H9 (cell line): ENCODE measurements at regions not wholly inside any gene's neighbourhood (a gene's known extent, or its start where the extent isn't known, plus 50 kb on each side); places are given as distances from the start of the nearest gene placed in this dataset.

ENCODE experiments used
- DNase-seq: peaks from one replicate; pipeline ENCODE4 v3.0.0-alpha.2; 2017
- H2AFZ ChIP-seq: one replicate; pipeline ENCODE4 v1.6.1; 2013; ENCODE audit warnings: mild to moderate bottlenecking, low read length, control low read depth, moderate library complexity
- H2AK5ac ChIP-seq: 2 replicates; pipeline ENCODE4 v1.6.1; 2013; ENCODE audit warnings: low read length, control low read depth, mixed read lengths; ENCODE audit not compliant: insufficient read length
- H2BK120ac ChIP-seq: one replicate; pipeline ENCODE4 v1.6.1; 2013; ENCODE audit warnings: low read depth, mild to moderate bottlenecking, low read length, control low read depth, inconsistent platforms; ENCODE audit not compliant: poor library complexity, severe bottlenecking
- H2BK12ac ChIP-seq: 2 replicates; pipeline ENCODE4 v1.6.1; 2013; ENCODE audit warnings: low read length, control low read depth, mixed read lengths, low read depth; ENCODE audit not compliant: insufficient read length
- H2BK15ac ChIP-seq: 2 replicates; pipeline ENCODE4 v1.6.1; 2013; ENCODE audit warnings: low read depth, low read length, control low read depth
- H2BK20ac ChIP-seq: one replicate; pipeline ENCODE4 v1.6.1; 2013; ENCODE audit warnings: low read depth, mild to moderate bottlenecking, low read length, control low read depth, inconsistent platforms; ENCODE audit not compliant: poor library complexity, severe bottlenecking
- H2BK5ac ChIP-seq: 2 replicates; pipeline ENCODE4 v1.6.1; 2013; ENCODE audit warnings: low read length, control low read depth, mixed read lengths; ENCODE audit not compliant: insufficient read length
- H3K14ac ChIP-seq: 2 replicates; pipeline ENCODE4 v1.6.1; 2013; ENCODE audit warnings: low read length, control low read depth; ENCODE audit not compliant: insufficient read depth
- H3K18ac ChIP-seq: 2 replicates; pipeline ENCODE4 v1.6.1; 2013; ENCODE audit warnings: low read depth, mild to moderate bottlenecking, mixed read lengths, low read length, control low read depth; ENCODE audit not compliant: insufficient read length
- H3K23ac ChIP-seq: 2 replicates; pipeline ENCODE4 v1.6.1; 2013; ENCODE audit warnings: low read length, control low read depth, mixed read lengths, low read depth; ENCODE audit not compliant: insufficient read length
- H3K23me2 ChIP-seq: 2 replicates; pipeline ENCODE4 v1.6.1; 2013; ENCODE audit warnings: low read depth, mild to moderate bottlenecking, mixed read lengths, low read length, control low read depth; ENCODE audit not compliant: insufficient read length, poor library complexity, severe bottlenecking
- H3K27ac ChIP-seq: 2 replicates; pipeline ENCODE4 v1.5.1; 2013; ENCODE audit warnings: low read length, control low read depth, mixed read lengths, low read depth; ENCODE audit not compliant: insufficient read length
- H3K27me3 ChIP-seq: 2 replicates; pipeline ENCODE4 v1.6.1; 2013; ENCODE audit warnings: low read length, control low read depth, inconsistent platforms; ENCODE audit not compliant: insufficient read depth
- H3K4ac ChIP-seq: 2 replicates; pipeline ENCODE4 v1.6.1; 2013; ENCODE audit warnings: low read depth, mild to moderate bottlenecking, control low read depth, inconsistent platforms, low read length, moderate library complexity
- H3K4me1 ChIP-seq: 2 replicates; pipeline ENCODE4 v1.6.1; 2013; ENCODE audit warnings: low read length, control low read depth, inconsistent platforms; ENCODE audit not compliant: insufficient read depth
- H3K4me2 ChIP-seq: 2 replicates; pipeline ENCODE4 v1.6.1; 2013; ENCODE audit warnings: low read length, control low read depth, mixed read lengths; ENCODE audit not compliant: insufficient read length, insufficient read depth
- H3K56ac ChIP-seq: 2 replicates; pipeline ENCODE4 v1.6.1; 2013; ENCODE audit warnings: low read depth, mild to moderate bottlenecking, mixed read lengths, low read length, control low read depth; ENCODE audit not compliant: insufficient read length
- H3K79me1 ChIP-seq: 2 replicates; pipeline ENCODE4 v1.6.1; 2013; ENCODE audit warnings: low read depth, mild to moderate bottlenecking, moderate library complexity, low read length, control low read depth, inconsistent platforms; ENCODE audit not compliant: insufficient read depth, poor library complexity, severe bottlenecking
- H3K79me2 ChIP-seq: 2 replicates; pipeline ENCODE4 v1.6.1; 2013; ENCODE audit warnings: low read length, control low read depth, inconsistent platforms; ENCODE audit not compliant: insufficient read depth
- H3K9ac ChIP-seq: 2 replicates; pipeline ENCODE4 v1.6.1; 2013; ENCODE audit warnings: low read length, control low read depth, mixed read lengths; ENCODE audit not compliant: insufficient read length; ENCODE audit errors: extremely low read depth
- H3K9me3 ChIP-seq: one replicate; pipeline ENCODE4 v1.6.1; 2013; ENCODE audit warnings: low read depth, low read length, inconsistent platforms; ENCODE audit not compliant: control insufficient read depth
- H3T11ph ChIP-seq: one replicate; pipeline ENCODE4 v1.6.1; 2013; ENCODE audit warnings: mild to moderate bottlenecking, low read length, control low read depth, inconsistent platforms
- H4K20me1 ChIP-seq: one replicate; pipeline ENCODE4 v1.6.1; 2013; ENCODE audit not compliant: control insufficient read depth, insufficient read length, insufficient read depth
- H4K5ac ChIP-seq: 2 replicates; pipeline ENCODE4 v1.6.1; 2013; ENCODE audit warnings: low read depth, mild to moderate bottlenecking, mixed read lengths, low read length, control low read depth; ENCODE audit not compliant: insufficient read length
- H4K8ac ChIP-seq: replicated peaks from 2 replicates; pipeline ENCODE4 v1.6.1; 2013; ENCODE audit warnings: low read length, control low read depth, mixed read lengths, low read depth; ENCODE audit not compliant: insufficient read length
- H4K91ac ChIP-seq: 2 replicates; pipeline ENCODE4 v1.6.1; 2013; ENCODE audit warnings: low read depth, mild to moderate bottlenecking, moderate library complexity, mixed read lengths, low read length, control low read depth; ENCODE audit not compliant: insufficient read length
- H3K27ac Mint-ChIP-seq, 3 experiments: 2 replicates in 2 of 3; 3 replicates in 1 of 3; pipeline ENCODE4 v1.8.0; 2020 to 2021; ENCODE audit warnings: mixed read lengths in 3 of 3, mild to moderate bottlenecking in 1 of 3, moderate library complexity in 1 of 3
- H3K27me3 Mint-ChIP-seq: 2 replicates; pipeline ENCODE4 v1.8.0; 2021; ENCODE audit warnings: low read depth, mild to moderate bottlenecking, moderate library complexity, mixed read lengths
- H3K36me3 Mint-ChIP-seq, 3 experiments: 2 replicates in 2 of 3; 3 replicates in 1 of 3; pipeline ENCODE4 v1.8.0; 2020 to 2021; ENCODE audit warnings: low read depth in 3 of 3, mixed read lengths in 3 of 3; ENCODE audit not compliant: insufficient read depth in 1 of 3
- H3K4me1 Mint-ChIP-seq, 2 experiments: 2 replicates each; pipeline ENCODE4 v1.8.0; 2020; ENCODE audit warnings: mixed read lengths in 2 of 2
- H3K4me3 Mint-ChIP-seq, 2 experiments: 2 replicates in 1 of 2; 3 replicates in 1 of 2; pipeline ENCODE4 v1.8.0; 2020 to 2021; ENCODE audit warnings: mild to moderate bottlenecking in 2 of 2, mixed read lengths in 2 of 2, moderate library complexity in 1 of 2
- H3K9me3 Mint-ChIP-seq, 2 experiments: 2 replicates in 1 of 2; 3 replicates in 1 of 2; pipeline ENCODE4 v1.8.0; 2020; ENCODE audit warnings: mild to moderate bottlenecking in 2 of 2, mixed read lengths in 2 of 2, moderate library complexity in 1 of 2
- WGBS: extraction: QIAGEN DNeasy Blood & Tissue Kit; methylation state at CpG from one replicate; pipeline ENCODE4 v1.1.7; 2013; ENCODE audit warnings: missing lambda C conversion rate, low lambda C conversion rate, mixed read lengths; ENCODE audit not compliant: insufficient read length; ENCODE audit errors: extremely low coverage; 5-methylcytosine and 5-hydroxymethylcytosine counted together
- TF ChIP-seq, protein P1 (sequence below): fragments of 200-600 bp; sonication (generic); conservative IDR thresholded peaks from 3 replicates; pipeline ENCODE4 v1.8.0; 2021; ENCODE audit warnings: antibody characterized with exemption, mild to moderate bottlenecking

DNA sequence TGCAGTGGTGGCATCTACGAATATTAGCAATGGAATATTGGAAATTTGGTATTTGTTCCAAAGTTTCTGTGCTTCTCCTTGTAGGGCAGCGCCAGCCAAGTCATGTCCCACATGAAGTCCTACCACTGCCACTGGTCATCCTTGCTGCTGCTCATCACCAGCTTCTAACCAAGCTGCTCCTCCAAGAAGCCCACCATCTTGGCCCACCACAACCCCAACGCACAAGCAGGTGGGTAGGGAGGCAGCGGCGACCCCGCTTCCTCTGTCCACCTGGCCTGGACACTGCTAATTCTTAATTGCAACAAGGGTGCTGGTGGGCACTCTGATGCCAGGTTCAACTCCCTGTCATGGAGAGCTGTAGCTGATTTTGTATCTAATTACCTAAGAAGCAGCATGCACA lies 291.2 kb upstream of the LYPLAL1 start:
- no peak overlapping the region for H4K8ac ChIP-seq
- H3K4me1 ChIP-seq, result no peaks in the 10 kb centered on the region
- no peak overlapping the region for H2AFZ ChIP-seq
- DNase-seq, result no peak
- H3K4ac ChIP-seq, result no peak overlapping the region
- H2BK120ac ChIP-seq, result no peak overlapping the region
- H3K23ac ChIP-seq, result no peak overlapping the region
- H3K23me2 ChIP-seq, result no peaks in the 10 kb centered on the region
- no peaks in the 10 kb centered on the region; a peak in 1 of 5 replicates for H3K9me3 Mint-ChIP-seq
- no peak overlapping the region for H3K14ac ChIP-seq
- no peaks in the 10 kb centered on the region for H3K27me3 ChIP-seq
- H3K79me1 ChIP-seq, result no peaks in the 10 kb centered on the region
- peaks cover 3 to 4% of the 10 kb centered on the region in 2 experiments; a peak in 3 of 4 replicates for H3K4me1 Mint-ChIP-seq
- H3K36me3 Mint-ChIP-seq, result no peaks in the 10 kb centered on the region; a peak in 1 of 7 replicates
- no peak overlapping the region for H2BK12ac ChIP-seq
- no peaks in the 10 kb centered on the region for H3K27me3 Mint-ChIP-seq
- H4K5ac ChIP-seq, result no peak overlapping the region
- H3K18ac ChIP-seq, result no peak overlapping the region
- no peak overlapping the region for H4K91ac ChIP-seq
- no peak overlapping the region for H2BK15ac ChIP-seq
- no peak overlapping the region for H3K56ac ChIP-seq
- H3K27ac ChIP-seq, result no peak overlapping the region
- TF ChIP-seq, protein P1, sequence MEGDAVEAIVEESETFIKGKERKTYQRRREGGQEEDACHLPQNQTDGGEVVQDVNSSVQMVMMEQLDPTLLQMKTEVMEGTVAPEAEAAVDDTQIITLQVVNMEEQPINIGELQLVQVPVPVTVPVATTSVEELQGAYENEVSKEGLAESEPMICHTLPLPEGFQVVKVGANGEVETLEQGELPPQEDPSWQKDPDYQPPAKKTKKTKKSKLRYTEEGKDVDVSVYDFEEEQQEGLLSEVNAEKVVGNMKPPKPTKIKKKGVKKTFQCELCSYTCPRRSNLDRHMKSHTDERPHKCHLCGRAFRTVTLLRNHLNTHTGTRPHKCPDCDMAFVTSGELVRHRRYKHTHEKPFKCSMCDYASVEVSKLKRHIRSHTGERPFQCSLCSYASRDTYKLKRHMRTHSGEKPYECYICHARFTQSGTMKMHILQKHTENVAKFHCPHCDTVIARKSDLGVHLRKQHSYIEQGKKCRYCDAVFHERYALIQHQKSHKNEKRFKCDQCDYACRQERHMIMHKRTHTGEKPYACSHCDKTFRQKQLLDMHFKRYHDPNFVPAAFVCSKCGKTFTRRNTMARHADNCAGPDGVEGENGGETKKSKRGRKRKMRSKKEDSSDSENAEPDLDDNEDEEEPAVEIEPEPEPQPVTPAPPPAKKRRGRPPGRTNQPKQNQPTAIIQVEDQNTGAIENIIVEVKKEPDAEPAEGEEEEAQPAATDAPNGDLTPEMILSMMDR, result no peak
- no peak overlapping the region for H3K9ac ChIP-seq
- H2AK5ac ChIP-seq, result no peak overlapping the region
- no CpG with 5 or more reads among the region's 6 CpGs for WGBS
- no peaks in the 10 kb centered on the region for H3K79me2 ChIP-seq
- no peak overlapping the region for H3T11ph ChIP-seq
- no peak overlapping the region for H2BK5ac ChIP-seq
- no peak overlapping the region for H3K4me2 ChIP-seq
- no peak overlapping the region for H3K27ac Mint-ChIP-seq
- H4K20me1 ChIP-seq, result no peaks in the 10 kb centered on the region
- no peak overlapping the region for H2BK20ac ChIP-seq
- H3K4me3 Mint-ChIP-seq, result no peak overlapping the region
- no peaks in the 10 kb centered on the region for H3K9me3 ChIP-seq
